HL-60 (cell line): ENCODE measurements at regions not wholly inside any gene's neighbourhood (a gene's known extent, or its start where the extent isn't known, plus 50 kb on each side); places are given as distances from the start of the nearest gene placed in this dataset.

Experiments used
- POLR2AphosphoS5 ChIP-seq: IDR thresholded peaks from 2 replicates; pipeline ENCODE4 v1.6.1; 2012; ENCODE audit warnings: low read depth
- TF ChIP-seq, protein P1 (sequence below): IDR thresholded peaks from one replicate; pipeline ENCODE4 v1.5.1; 2011; ENCODE audit warnings: low read length, control low read depth, inconsistent platforms; ENCODE audit not compliant: insufficient read depth

DNA sequence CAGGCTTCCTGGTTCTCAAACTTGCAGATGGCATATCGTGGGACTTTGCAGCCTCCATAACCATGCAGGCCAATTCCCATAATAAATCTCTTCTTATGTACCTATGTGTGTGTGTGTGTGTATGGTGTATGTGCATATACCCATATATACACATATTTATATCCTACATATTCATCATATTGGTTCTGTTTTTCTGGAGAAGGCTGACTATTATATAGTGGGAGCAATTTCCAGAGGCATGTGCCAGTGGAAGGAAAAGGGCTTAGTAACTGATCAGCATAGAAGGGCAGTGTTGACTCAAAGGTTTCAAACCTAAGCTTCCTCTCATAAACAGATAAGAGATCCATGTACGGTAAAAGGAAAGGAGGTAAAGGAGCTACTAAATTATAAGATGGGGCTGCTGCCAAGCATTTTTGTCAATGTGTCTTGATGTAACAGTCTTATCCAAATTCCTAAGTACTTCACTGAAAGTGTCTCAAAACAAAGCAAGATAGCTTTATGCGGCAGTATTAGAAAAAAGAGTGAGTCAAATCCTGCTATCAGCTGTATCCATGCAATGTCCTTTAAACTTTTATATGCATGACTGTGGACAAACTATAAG is 432.1 kb downstream of the TBC1D4 start:
- TF ChIP-seq POLR2AphosphoS5: no peak
- TF ChIP-seq, protein P1, sequence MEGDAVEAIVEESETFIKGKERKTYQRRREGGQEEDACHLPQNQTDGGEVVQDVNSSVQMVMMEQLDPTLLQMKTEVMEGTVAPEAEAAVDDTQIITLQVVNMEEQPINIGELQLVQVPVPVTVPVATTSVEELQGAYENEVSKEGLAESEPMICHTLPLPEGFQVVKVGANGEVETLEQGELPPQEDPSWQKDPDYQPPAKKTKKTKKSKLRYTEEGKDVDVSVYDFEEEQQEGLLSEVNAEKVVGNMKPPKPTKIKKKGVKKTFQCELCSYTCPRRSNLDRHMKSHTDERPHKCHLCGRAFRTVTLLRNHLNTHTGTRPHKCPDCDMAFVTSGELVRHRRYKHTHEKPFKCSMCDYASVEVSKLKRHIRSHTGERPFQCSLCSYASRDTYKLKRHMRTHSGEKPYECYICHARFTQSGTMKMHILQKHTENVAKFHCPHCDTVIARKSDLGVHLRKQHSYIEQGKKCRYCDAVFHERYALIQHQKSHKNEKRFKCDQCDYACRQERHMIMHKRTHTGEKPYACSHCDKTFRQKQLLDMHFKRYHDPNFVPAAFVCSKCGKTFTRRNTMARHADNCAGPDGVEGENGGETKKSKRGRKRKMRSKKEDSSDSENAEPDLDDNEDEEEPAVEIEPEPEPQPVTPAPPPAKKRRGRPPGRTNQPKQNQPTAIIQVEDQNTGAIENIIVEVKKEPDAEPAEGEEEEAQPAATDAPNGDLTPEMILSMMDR: no peak
